HG03457 (cell line): ENCODE measurements at regions not wholly inside any gene's neighbourhood (a gene's known extent, or its start where the extent isn't known, plus 50 kb on each side); places are given as distances from the start of the nearest gene placed in this dataset.
"Not testable (repeated sequence)": the region's sequence is repeated elsewhere in the genome, so short reads cannot be mapped to it uniquely, and the experiment has no call there.

Source experiments
- ATAC-seq: cut with Tn5 transposase; IDR thresholded peaks from one replicate; pipeline ENCODE4 v1.9.1; 2021; ENCODE audit warnings: moderate number of reproducible peaks; ENCODE audit not compliant: unreplicated experiment

GRCh38 chr3:132084982-132085381 is 50.2 kb upstream of the CPNE4 start:
- no peak for ATAC-seq

GRCh38 chr3:132087356-132087755 is 52.5 kb upstream of the CPNE4 start:
- no peak for ATAC-seq

- no peak for ATAC-seq
Observed at GRCh38 chr3:132088291-132088690, 53.5 kb upstream of the CPNE4 start.

GRCh38 chr3:132090921-132091320 is 56.1 kb upstream of the CPNE4 start:
- no peak for ATAC-seq

- ATAC-seq, result no peak
Observed at GRCh38 chr3:132116601-132117000, 81.8 kb upstream of the CPNE4 start.

- no peak for ATAC-seq
Observed at GRCh38 chr3:132117642-132118041, 82.8 kb upstream of the CPNE4 start.

- ATAC-seq, result no peak
Observed at GRCh38 chr3:132119531-132119930, 84.7 kb upstream of the CPNE4 start.

GRCh38 chr3:132124096-132124495 is 89.3 kb upstream of the CPNE4 start:
- ATAC-seq, result no peak

- no peak for ATAC-seq
Observed at GRCh38 chr3:132124651-132125284, 90.0 kb upstream of the CPNE4 start.

- no peak for ATAC-seq
Observed at GRCh38 chr3:132134611-132135010, 99.8 kb upstream of the CPNE4 start.

GRCh38 chr3:132135628-132136333 is 101.0 kb upstream of the CPNE4 start:
- ATAC-seq, result no peak

GRCh38 chr3:132136334-132136716 is 101.5 kb upstream of the CPNE4 start:
- no peak for ATAC-seq

GRCh38 chr3:132136902-132137301 is 102.1 kb upstream of the CPNE4 start:
- not testable (repeated sequence) for ATAC-seq

GRCh38 chr3:132145833-132146232 is 111.0 kb upstream of the CPNE4 start:
- no peak for ATAC-seq

GRCh38 chr3:132154619-132155018 is 119.8 kb upstream of the CPNE4 start:
- no peak for ATAC-seq

GRCh38 chr3:132159145-132159544 is 124.3 kb upstream of the CPNE4 start:
- ATAC-seq, result no peak

- ATAC-seq, result no peak
Observed at GRCh38 chr3:132160198-132160597, 125.4 kb upstream of the CPNE4 start.

- ATAC-seq, result no peak
Observed at GRCh38 chr3:132161608-132162007, 126.8 kb upstream of the CPNE4 start.

GRCh38 chr3:132164469-132165092 is 129.8 kb upstream of the CPNE4 start:
- no peak for ATAC-seq

GRCh38 chr3:132167870-132168269 is 133.1 kb upstream of the CPNE4 start:
- no peak for ATAC-seq

GRCh38 chr3:132174500-132174899 is 139.7 kb upstream of the CPNE4 start:
- no peak for ATAC-seq

GRCh38 chr3:132180337-132180791 is 136.8 kb upstream of the ACP3 start:
- ATAC-seq, result no peak
